H1 (cell line): ENCODE measurements at regions not wholly inside any gene's neighbourhood (a gene's known extent, or its start where the extent isn't known, plus 50 kb on each side); places are given as distances from the start of the nearest gene placed in this dataset.

Experiments
- BRCA1 ChIP-seq: IDR thresholded peaks from 2 replicates; pipeline ENCODE4 v1.6.1; 2012; ENCODE audit warnings: low read depth, low read length, improper control_type of control experiment
- CEBPB ChIP-seq: IDR thresholded peaks from 2 replicates; pipeline ENCODE4 v1.6.1; 2012; ENCODE audit warnings: low read depth, low read length
- TBP ChIP-seq: IDR thresholded peaks from 2 replicates; pipeline ENCODE4 v1.6.1; 2011; ENCODE audit warnings: low read depth, low read length, improper control_type of control experiment

GRCh38 chr2:199163613-199164458 is 293.9 kb downstream of the SATB2 start (continued):
- TF ChIP-seq TBP = no peak
- TF ChIP-seq BRCA1 = no peak
- TF ChIP-seq CEBPB = no peak
